HL-60 (cell line): ENCODE measurements at regions not wholly inside any gene's neighbourhood (a gene's known extent, or its start where the extent isn't known, plus 50 kb on each side); places are given as distances from the start of the nearest gene placed in this dataset.

Experiments
- DNase-seq, 2 experiments: peaks; one replicate each; pipeline ENCODE4 v3.0.0-alpha.2; 2010 to 2020; ENCODE audit warnings: low read depth in 1 of 2, low spot score in 1 of 2
- H3K27ac ChIP-seq: fragments of 250-450 bp; sonication (Bioruptor Pico); replicated peaks from 2 replicates; pipeline ENCODE4 v1.5.1; 2020; ENCODE audit warnings: mild to moderate bottlenecking, moderate library complexity
- H3K27me3 ChIP-seq: fragments of 250-450 bp; sonication (Bioruptor Pico); 2 replicates; pipeline ENCODE4 v1.5.1; 2021; ENCODE audit warnings: mild to moderate bottlenecking, moderate library complexity; ENCODE audit not compliant: insufficient read depth, poor library complexity, severe bottlenecking
- H3K4me3 ChIP-seq: replicated peaks from 2 replicates; pipeline ENCODE4 v1.5.1; 2011; ENCODE audit warnings: mild to moderate bottlenecking, control low read depth, low read length; ENCODE audit not compliant: insufficient read depth
- GABPA ChIP-seq: IDR thresholded peaks from 2 replicates; pipeline ENCODE4 v1.6.1; 2012; ENCODE audit warnings: low read depth
- POLR2AphosphoS5 ChIP-seq: IDR thresholded peaks from 2 replicates; pipeline ENCODE4 v1.6.1; 2012; ENCODE audit warnings: low read depth
- SPI1 ChIP-seq: IDR thresholded peaks from 2 replicates; pipeline ENCODE4 v1.6.1; 2012; ENCODE audit warnings: low read depth, mild to moderate bottlenecking, borderline replicate concordance
- TF ChIP-seq, protein P1 (sequence below): IDR thresholded peaks from one replicate; pipeline ENCODE4 v1.5.1; 2011; ENCODE audit warnings: low read length, control low read depth, inconsistent platforms; ENCODE audit not compliant: insufficient read depth
- TF ChIP-seq, protein P2 (sequence below): IDR thresholded peaks from 2 replicates; pipeline ENCODE4 v1.6.1; 2012; ENCODE audit warnings: low read depth; ENCODE audit not compliant: insufficient replicate concordance

DNA sequence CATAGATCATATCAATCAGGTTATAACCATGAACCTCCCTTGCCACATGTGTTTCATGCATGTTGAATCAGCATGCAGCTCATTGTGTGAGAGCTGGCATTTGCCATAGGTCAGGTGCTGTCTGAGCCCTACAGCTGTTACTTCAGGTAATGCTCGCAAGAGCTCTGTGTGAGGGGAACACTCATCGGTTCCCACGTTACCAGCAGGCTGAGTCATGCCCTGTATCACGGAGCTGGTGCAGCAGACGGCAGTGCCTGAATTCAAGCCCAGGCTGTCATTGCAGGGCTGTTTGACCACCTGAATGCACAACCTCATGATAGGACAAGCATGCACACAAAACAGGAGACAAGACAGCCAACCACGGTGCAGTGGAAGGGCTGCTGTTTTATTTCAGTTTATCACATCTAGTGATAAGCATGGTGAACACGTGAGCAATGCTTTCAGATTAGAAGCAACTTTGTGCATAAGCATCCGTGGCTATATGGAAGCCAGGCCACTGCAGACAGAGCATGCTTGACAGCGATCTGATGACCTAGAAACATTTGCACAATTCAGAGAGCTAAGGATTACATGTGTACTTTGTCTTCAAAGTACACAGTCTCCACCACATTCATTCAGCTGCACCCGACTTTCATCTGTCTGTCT, 56.4 kb upstream of the PFKP start:
- Histone ChIP-seq H3K27me3 (no peaks in the 10 kb centered on the region), H3K27ac (no peak overlapping the region), H3K4me3 (no peak overlapping the region)
- TF ChIP-seq, protein P1, sequence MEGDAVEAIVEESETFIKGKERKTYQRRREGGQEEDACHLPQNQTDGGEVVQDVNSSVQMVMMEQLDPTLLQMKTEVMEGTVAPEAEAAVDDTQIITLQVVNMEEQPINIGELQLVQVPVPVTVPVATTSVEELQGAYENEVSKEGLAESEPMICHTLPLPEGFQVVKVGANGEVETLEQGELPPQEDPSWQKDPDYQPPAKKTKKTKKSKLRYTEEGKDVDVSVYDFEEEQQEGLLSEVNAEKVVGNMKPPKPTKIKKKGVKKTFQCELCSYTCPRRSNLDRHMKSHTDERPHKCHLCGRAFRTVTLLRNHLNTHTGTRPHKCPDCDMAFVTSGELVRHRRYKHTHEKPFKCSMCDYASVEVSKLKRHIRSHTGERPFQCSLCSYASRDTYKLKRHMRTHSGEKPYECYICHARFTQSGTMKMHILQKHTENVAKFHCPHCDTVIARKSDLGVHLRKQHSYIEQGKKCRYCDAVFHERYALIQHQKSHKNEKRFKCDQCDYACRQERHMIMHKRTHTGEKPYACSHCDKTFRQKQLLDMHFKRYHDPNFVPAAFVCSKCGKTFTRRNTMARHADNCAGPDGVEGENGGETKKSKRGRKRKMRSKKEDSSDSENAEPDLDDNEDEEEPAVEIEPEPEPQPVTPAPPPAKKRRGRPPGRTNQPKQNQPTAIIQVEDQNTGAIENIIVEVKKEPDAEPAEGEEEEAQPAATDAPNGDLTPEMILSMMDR = no peak
- no peak for DNase-seq

DNA sequence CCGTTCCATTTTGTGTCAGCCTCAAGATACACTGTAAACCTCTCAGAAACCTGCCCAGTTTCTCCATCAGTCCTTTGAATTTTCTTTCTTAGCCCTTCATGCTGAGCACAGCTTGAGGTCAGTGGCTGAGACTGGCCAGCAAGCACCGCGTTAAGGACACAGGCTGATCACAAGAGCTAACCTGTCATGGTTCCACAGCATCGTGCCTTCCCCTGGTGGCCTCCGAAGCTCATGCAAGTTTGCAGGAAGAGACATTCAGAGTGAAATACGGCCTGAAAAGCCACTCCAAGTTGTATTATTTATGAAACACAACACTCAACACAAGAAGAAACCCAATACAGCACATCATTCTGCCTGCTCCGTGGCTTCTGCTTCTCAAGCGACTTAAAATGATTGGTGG, 57.0 kb upstream of the PFKP start:
- DNase-seq = no peak
- TF ChIP-seq SPI1 (no peak), POLR2AphosphoS5 (no peak), GABPA (no peak)
- TF ChIP-seq, protein P2, sequence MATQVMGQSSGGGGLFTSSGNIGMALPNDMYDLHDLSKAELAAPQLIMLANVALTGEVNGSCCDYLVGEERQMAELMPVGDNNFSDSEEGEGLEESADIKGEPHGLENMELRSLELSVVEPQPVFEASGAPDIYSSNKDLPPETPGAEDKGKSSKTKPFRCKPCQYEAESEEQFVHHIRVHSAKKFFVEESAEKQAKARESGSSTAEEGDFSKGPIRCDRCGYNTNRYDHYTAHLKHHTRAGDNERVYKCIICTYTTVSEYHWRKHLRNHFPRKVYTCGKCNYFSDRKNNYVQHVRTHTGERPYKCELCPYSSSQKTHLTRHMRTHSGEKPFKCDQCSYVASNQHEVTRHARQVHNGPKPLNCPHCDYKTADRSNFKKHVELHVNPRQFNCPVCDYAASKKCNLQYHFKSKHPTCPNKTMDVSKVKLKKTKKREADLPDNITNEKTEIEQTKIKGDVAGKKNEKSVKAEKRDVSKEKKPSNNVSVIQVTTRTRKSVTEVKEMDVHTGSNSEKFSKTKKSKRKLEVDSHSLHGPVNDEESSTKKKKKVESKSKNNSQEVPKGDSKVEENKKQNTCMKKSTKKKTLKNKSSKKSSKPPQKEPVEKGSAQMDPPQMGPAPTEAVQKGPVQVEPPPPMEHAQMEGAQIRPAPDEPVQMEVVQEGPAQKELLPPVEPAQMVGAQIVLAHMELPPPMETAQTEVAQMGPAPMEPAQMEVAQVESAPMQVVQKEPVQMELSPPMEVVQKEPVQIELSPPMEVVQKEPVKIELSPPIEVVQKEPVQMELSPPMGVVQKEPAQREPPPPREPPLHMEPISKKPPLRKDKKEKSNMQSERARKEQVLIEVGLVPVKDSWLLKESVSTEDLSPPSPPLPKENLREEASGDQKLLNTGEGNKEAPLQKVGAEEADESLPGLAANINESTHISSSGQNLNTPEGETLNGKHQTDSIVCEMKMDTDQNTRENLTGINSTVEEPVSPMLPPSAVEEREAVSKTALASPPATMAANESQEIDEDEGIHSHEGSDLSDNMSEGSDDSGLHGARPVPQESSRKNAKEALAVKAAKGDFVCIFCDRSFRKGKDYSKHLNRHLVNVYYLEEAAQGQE = no peak
- TF ChIP-seq, protein P1 = no peak
- Histone ChIP-seq H3K27me3 (no peaks in the 10 kb centered on the region), H3K4me3 (no peak overlapping the region), H3K27ac (no peak overlapping the region)

DNA sequence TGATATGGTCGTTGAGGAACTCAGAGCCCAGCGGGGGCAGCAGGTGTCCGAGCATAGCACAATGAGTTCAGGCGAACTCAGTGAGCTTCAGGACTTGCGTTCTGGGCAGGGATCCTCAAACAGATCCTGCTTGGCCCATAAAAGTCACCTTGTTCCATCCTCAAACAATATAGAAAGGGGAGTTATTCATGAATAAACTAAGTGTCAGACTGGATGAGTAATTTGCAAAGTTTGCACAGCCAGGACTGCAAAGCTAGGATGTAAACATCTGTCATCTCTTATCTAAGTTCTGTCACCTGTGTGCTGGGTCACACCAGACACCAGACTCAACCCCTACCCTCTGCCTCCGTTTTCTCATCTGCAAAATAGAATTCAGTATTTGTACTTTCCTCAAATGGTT, 58.0 kb upstream of the PFKP start:
- Histone ChIP-seq H3K27me3 (no peaks in the 10 kb centered on the region), H3K4me3 (no peak overlapping the region), H3K27ac (no peak overlapping the region)
- DNase-seq = no peak
- TF ChIP-seq, protein P2 = no peak
- TF ChIP-seq SPI1 (no peak), POLR2AphosphoS5 (no peak), GABPA (no peak)
- TF ChIP-seq, protein P1 = no peak

DNA sequence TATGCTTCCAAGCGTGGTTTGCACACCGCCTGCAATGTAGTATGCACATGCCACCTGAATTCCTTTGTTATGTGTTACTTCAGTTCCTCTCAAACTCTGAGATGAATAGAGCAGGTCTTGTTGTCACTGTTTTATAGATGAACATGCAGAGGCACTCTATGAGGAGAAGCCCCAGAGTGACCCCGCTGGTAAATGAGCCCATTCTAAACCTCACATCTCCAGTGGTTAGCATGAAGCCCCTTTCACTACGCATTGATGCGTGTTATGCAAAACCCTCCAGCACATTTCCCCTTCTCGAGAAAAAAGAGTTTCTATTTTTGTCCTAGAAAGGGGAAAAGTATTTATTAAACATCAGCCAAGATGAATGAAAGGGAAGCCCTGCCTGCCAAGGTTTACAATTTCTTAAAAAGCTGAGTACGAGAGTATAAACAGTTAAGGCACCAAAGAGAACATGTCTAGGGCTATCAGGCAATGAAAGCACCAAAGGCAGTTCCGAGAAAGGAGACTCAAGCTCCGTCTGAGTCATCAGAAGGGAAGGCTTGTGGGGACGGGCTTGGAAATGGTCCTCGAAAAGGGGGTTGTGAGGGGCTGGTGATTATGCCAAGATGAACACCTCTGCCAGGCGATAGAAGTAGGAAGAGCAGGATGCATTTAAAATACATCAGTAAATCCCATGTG, 58.7 kb upstream of the PFKP start:
- H3K27me3 ChIP-seq = no peaks in the 10 kb centered on the region
- TF ChIP-seq POLR2AphosphoS5 = no peak
- DNase-seq = no peak
- H3K4me3 ChIP-seq = no peak overlapping the region
- no peak overlapping the region for H3K27ac ChIP-seq
